B cell (primary cell): ENCODE measurements at regions not wholly inside any gene's neighbourhood (a gene's known extent, or its start where the extent isn't known, plus 50 kb on each side); places are given as distances from the start of the nearest gene placed in this dataset.

ENCODE experiments used
- ATAC-seq: fragments of 200-7000 bp; cut with Tn5 transposase; one replicate; pipeline ENCODE4 v1.10.0; 2021; ENCODE audit warnings: low read depth, mild to moderate bottlenecking, moderate number of reproducible peaks, moderate library complexity
- CTCF ChIA-PET: fragments of 350-600 bp; sonication (Branson Sonifier 250); formaldehyde crosslinking; loops from one replicate; lab custom pipeline; 2021; ENCODE audit warnings: antibody characterized with exemption, inconsistent platforms; lab: Charles Lee
- POLR2A ChIA-PET: fragments of 350-600 bp; sonication (Branson Sonifier 250); formaldehyde crosslinking; loops from one replicate; lab custom pipeline; 2021; ENCODE audit warnings: antibody characterized with exemption; lab: Charles Lee
- DNase-seq: peaks from one replicate; pipeline ENCODE4 v3.0.0; 2013
- H2AFZ ChIP-seq: 2 replicates; pipeline ENCODE4 v1.6.1; 2012; ENCODE audit warnings: mild to moderate bottlenecking, low read depth, low read length; ENCODE audit not compliant: insufficient read depth, poor library complexity, severe bottlenecking
- H3K27ac ChIP-seq, 2 donors: 1 replicate in 1 of 2; 2 replicates in 1 of 2; pipeline ENCODE4 v1.5.1; 2012 to 2013; ENCODE audit warnings: low read length in 2 of 2, mild to moderate bottlenecking in 2 of 2, moderate library complexity in 1 of 2
- H3K27me3 ChIP-seq, 4 experiments: fragments of 200-600 bp in 1 of 4; sonication (generic) in 1 of 4; replicated peaks in 1 of 4; 1 replicate in 2 of 4; 2 replicates in 2 of 4; pipeline versions ENCODE4 v1.6.1 to v1.7.0; 2013 to 2016; ENCODE audit warnings: low read length in 3 of 4, mild to moderate bottlenecking in 2 of 4, mixed read lengths in 1 of 4, moderate library complexity in 1 of 4; ENCODE audit not compliant: insufficient read depth in 4 of 4, control insufficient read depth in 3 of 4; ENCODE audit errors: control extremely low read depth in 1 of 4
- H3K36me3 ChIP-seq, 2 experiments: replicated peaks in 1 of 2; 1 replicate in 1 of 2; 2 replicates in 1 of 2; pipeline versions ENCODE4 v1.6.1 to v1.7.1; 2013; ENCODE audit warnings: low read length in 1 of 2; ENCODE audit not compliant: insufficient read depth in 2 of 2, control insufficient read depth in 1 of 2; ENCODE audit errors: control extremely low read depth in 1 of 2, extremely low read depth in 1 of 2
- H3K4me1 ChIP-seq, 2 donors: fragments of 200-600 bp in 1 of 2; sonication (generic) in 1 of 2; 1 replicate in 1 of 2; 2 replicates in 1 of 2; pipeline versions ENCODE4 v1.5.1 to v1.6.1; 2013 to 2017; ENCODE audit warnings: low read length in 2 of 2; ENCODE audit not compliant: control insufficient read depth in 2 of 2, insufficient read depth in 2 of 2
- H3K4me2 ChIP-seq: replicated peaks from 2 replicates; pipeline ENCODE3; 2012; ENCODE audit warnings: mild to moderate bottlenecking, low read depth, low read length; ENCODE audit not compliant: poor library complexity, severe bottlenecking
- H3K4me3 ChIP-seq, 5 experiments: fragments of 200-600 bp in 1 of 5; sonication (generic) in 1 of 5; 1 replicate in 3 of 5; 2 replicates in 2 of 5; pipeline versions ENCODE4 v1.5.1 to v1.7.0; 2011 to 2016; ENCODE audit warnings: low read length in 4 of 5, mild to moderate bottlenecking in 4 of 5, low read depth in 2 of 5, control low read depth in 1 of 5, moderate library complexity in 1 of 5; ENCODE audit not compliant: insufficient read depth in 1 of 5; ENCODE audit errors: control extremely low read depth in 1 of 5, extremely low read depth in 1 of 5
- H3K79me2 ChIP-seq: fragments of 200-600 bp; sonication (generic); one replicate; pipeline ENCODE4 v1.6.0; 2016; ENCODE audit warnings: low read length; ENCODE audit not compliant: control insufficient read depth, insufficient read depth
- H3K9ac ChIP-seq: fragments of 200-600 bp; sonication (generic); 2 replicates; pipeline ENCODE4 v1.6.1; 2017; ENCODE audit warnings: mild to moderate bottlenecking, low read length, moderate library complexity
- H3K9me3 ChIP-seq, 3 donors: one replicate each; pipeline versions ENCODE4 v1.6.1 to v1.7.1; 2013; ENCODE audit warnings: low read length in 2 of 3; ENCODE audit not compliant: control insufficient read depth in 2 of 3, insufficient read depth in 1 of 3; ENCODE audit errors: control extremely low read depth in 1 of 3
- H4K20me1 ChIP-seq: 2 replicates; pipeline ENCODE4 v1.6.0; 2012; ENCODE audit warnings: mild to moderate bottlenecking, low read length; ENCODE audit not compliant: insufficient read depth, control insufficient read depth, poor library complexity, severe bottlenecking
- H3K27ac Mint-ChIP-seq: one replicate; pipeline ENCODE4 v1.8.0; 2021; ENCODE audit warnings: mixed read lengths
- H3K27me3 Mint-ChIP-seq: one replicate; pipeline ENCODE4 v1.8.0; 2021; ENCODE audit warnings: mixed read lengths
- H3K4me1 Mint-ChIP-seq: one replicate; pipeline ENCODE4 v1.8.0; 2021; ENCODE audit warnings: mixed read lengths
- H3K4me3 Mint-ChIP-seq: one replicate; pipeline ENCODE4 v1.8.0; 2021; ENCODE audit warnings: mixed read lengths
- H3K9me3 Mint-ChIP-seq: one replicate; pipeline ENCODE4 v1.8.0; 2022; ENCODE audit warnings: mixed read lengths; ENCODE audit not compliant: insufficient read depth
- CTCF ChIP-seq: fragments of 200-600 bp; IDR thresholded peaks from one replicate; pipeline ENCODE4 v1.8.0; 2022; ENCODE audit warnings: antibody characterized with exemption, mild to moderate bottlenecking
- EZH2 ChIP-seq: IDR thresholded peaks from 2 replicates; pipeline ENCODE4 v1.6.1; 2012; ENCODE audit warnings: borderline replicate concordance, low read depth, mild to moderate bottlenecking, moderate library complexity, low read length; ENCODE audit not compliant: insufficient read depth, poor library complexity, severe bottlenecking
- WGBS: methylation state at CpG from one replicate; pipeline ENCODE4 v1.1.5; 2013; ENCODE audit warnings: missing lambda C conversion rate; ENCODE audit not compliant: insufficient coverage; 5-methylcytosine and 5-hydroxymethylcytosine counted together
- intact Hi-C: fragments of 100-400 bp; cut with micrococcal nuclease; formaldehyde crosslinking; loops from one replicate; pipeline ENCODE4 v1.10.0; 2022

- H3K9me3 Mint-ChIP-seq, result no peaks in the 10 kb centered on the region
- H4K20me1 ChIP-seq, result no peaks in the 10 kb centered on the region
- no peaks in the 10 kb centered on the region for H3K36me3 ChIP-seq
- no peaks in the 10 kb centered on the region for H3K4me1 ChIP-seq
- no peaks in the 10 kb centered on the region for H3K27me3 Mint-ChIP-seq
- no peaks in the 10 kb centered on the region for H3K79me2 ChIP-seq
- ATAC-seq (no peak), DNase-seq (no peak)
- ChIA-PET POLR2A (no interaction called here), CTCF (no interaction called here)
- intact Hi-C loops, result no loop called here
- H3K27ac ChIP-seq, result no peak overlapping the region
- H3K9ac ChIP-seq, result no peak overlapping the region
- H3K27me3 ChIP-seq, result no peaks in the 10 kb centered on the region
- no peak overlapping the region for H2AFZ ChIP-seq
- no peak overlapping the region for H3K27ac Mint-ChIP-seq
- no peaks in the 10 kb centered on the region for H3K4me1 Mint-ChIP-seq
- no peak overlapping the region for H3K4me3 ChIP-seq
- H3K9me3 ChIP-seq, result no peaks in the 10 kb centered on the region
- TF ChIP-seq EZH2 (no peak), CTCF (no peak)
- H3K4me2 ChIP-seq, result no peak overlapping the region
- no peak overlapping the region for H3K4me3 Mint-ChIP-seq
Measured at GRCh38 chr13:60691268-60691667, 294.2 kb downstream of the TDRD3 start.

- Histone ChIP-seq H3K27ac (no peak overlapping the region), H4K20me1 (no peaks in the 10 kb centered on the region), H3K4me2 (no peak overlapping the region), H2AFZ (no peak overlapping the region), H3K4me1 (no peaks in the 10 kb centered on the region), H3K36me3 (no peaks in the 10 kb centered on the region), H3K4me3 (no peak overlapping the region), H3K27me3 (no peaks in the 10 kb centered on the region), H3K9me3 (no peaks in the 10 kb centered on the region), H3K79me2 (no peaks in the 10 kb centered on the region), H3K9ac (no peak overlapping the region)
- no peaks in the 10 kb centered on the region for H3K27me3 Mint-ChIP-seq
- no peak overlapping the region for H3K27ac Mint-ChIP-seq
- no peak overlapping the region for H3K4me3 Mint-ChIP-seq
- WGBS, result 86% methylated on average over 6 of the region's 6 CpGs
- no peaks in the 10 kb centered on the region for H3K9me3 Mint-ChIP-seq
- CTCF ChIA-PET, result no interaction called here
- TF ChIP-seq CTCF (no peak), EZH2 (no peak)
- no peak for DNase-seq
- no peak for ATAC-seq
- H3K4me1 Mint-ChIP-seq, result no peaks in the 10 kb centered on the region
- intact Hi-C loops, result no loop called here
- POLR2A ChIA-PET, result no interaction called here
Measured at GRCh38 chr13:60690604-60691003, 293.6 kb downstream of the TDRD3 start.
